ENCODE measurements at regions not wholly inside any gene's neighbourhood (a gene's known extent, or its start where the extent isn't known, plus 50 kb on each side); places are given as distances from the start of the nearest gene placed in this dataset.
"Not testable (repeated sequence)": the region's sequence is repeated elsewhere in the genome, so short reads cannot be mapped to it uniquely, and the experiment has no call there.

DNA sequence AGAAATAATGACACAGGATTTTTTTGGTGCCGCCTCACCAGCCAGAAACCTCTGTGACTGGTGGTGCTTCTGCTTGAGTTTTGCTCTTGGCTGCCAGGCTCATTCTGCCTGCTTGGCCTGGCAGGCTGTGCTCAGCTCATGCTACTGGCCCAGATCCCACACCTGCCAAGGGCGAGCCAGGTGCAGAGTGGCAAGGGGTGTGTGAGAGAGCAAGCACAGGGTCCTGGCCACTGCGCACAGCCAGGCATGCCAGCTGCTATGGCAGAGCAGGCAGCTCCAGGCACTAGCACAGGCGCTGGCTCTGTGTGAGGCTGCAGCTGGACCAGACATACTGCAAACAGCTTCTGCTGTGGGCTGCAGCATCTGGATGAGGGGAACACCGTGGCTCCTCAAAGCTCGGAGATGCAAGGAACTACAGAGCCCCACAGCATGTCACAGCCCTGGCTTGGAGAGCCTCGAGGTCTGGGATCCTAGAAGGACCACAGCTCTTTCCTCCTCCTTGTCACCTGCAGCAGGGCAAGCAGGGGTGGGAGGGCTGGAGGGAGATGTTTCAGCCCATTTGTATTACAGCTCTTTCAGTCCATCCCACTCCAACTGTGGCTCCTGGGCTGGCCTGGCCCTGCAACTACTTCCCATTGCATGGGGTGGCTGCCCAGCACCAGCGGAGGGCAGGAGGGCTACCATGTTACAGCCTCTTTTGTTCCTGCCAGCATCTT, 313.4 kb upstream of the SEMA3C start:
- H3K9ac ChIP-seq: no peak overlapping the region
- no peak overlapping the region for H3K4me2 ChIP-seq
- no peak overlapping the region for H3K27ac ChIP-seq
- no peaks in the 10 kb centered on the region for H3K79me2 ChIP-seq (ENCODE audit: insufficient read depth, low read depth)
- no peak overlapping the region for H3K4me3 ChIP-seq (IDR thresholded peaks at IDR 0.05; ENCODE audit: insufficient read depth, low read depth, low read length)
- H3K4me1 ChIP-seq (ENCODE audit: low read depth, poor library complexity, severe bottlenecking): no peaks in the 10 kb centered on the region
- no peak overlapping the region for H2AFZ ChIP-seq (ENCODE audit: low read depth)
- H4K20me1 ChIP-seq (ENCODE audit: insufficient read depth): no peaks in the 10 kb centered on the region
- TF ChIP-seq, protein P1, sequence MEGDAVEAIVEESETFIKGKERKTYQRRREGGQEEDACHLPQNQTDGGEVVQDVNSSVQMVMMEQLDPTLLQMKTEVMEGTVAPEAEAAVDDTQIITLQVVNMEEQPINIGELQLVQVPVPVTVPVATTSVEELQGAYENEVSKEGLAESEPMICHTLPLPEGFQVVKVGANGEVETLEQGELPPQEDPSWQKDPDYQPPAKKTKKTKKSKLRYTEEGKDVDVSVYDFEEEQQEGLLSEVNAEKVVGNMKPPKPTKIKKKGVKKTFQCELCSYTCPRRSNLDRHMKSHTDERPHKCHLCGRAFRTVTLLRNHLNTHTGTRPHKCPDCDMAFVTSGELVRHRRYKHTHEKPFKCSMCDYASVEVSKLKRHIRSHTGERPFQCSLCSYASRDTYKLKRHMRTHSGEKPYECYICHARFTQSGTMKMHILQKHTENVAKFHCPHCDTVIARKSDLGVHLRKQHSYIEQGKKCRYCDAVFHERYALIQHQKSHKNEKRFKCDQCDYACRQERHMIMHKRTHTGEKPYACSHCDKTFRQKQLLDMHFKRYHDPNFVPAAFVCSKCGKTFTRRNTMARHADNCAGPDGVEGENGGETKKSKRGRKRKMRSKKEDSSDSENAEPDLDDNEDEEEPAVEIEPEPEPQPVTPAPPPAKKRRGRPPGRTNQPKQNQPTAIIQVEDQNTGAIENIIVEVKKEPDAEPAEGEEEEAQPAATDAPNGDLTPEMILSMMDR (conservative IDR thresholded peaks at IDR 0.05; ENCODE audit: low read depth, low read length): no peak
- no peaks in the 10 kb centered on the region for H3K27me3 ChIP-seq (ENCODE audit: insufficient read depth, low read depth)
- H3K36me3 ChIP-seq (ENCODE audit: insufficient read depth): no peaks in the 10 kb centered on the region; the same call in 1 of the 2 replicates

DNA sequence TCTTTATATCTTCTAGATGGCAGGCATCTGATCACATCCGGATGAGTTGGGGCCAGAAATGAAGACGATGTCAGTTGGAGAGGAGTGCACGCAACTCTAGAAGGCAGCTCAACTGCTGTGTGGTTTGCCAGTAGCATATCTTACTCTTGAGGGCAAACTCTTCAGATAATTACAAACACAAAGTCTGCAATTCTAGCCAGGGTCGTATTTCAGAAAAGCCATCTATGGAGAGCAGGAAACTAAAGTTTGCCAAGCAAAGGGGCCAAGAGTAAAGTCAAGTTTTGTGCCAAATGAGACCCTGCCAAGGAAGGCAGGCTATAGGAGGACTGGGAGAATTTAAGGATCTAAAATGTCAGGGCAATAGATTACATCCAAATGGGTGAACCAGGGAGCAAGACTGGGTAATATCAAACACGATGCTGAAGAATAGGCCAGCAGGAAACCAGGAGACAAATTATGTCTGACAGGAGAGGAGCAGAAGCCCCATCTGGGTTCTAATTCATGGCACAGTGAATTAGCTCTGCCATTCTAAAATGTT, 312.5 kb upstream of the SEMA3C start:
- H3K4me2 ChIP-seq: no peak overlapping the region
- H3K79me2 ChIP-seq (ENCODE audit: insufficient read depth, low read depth): no peaks in the 10 kb centered on the region
- no peaks in the 10 kb centered on the region; the same call in 1 of the 2 replicates for H3K36me3 ChIP-seq (ENCODE audit: insufficient read depth)
- H4K20me1 ChIP-seq (ENCODE audit: insufficient read depth): no peaks in the 10 kb centered on the region
- no peak overlapping the region for H3K9ac ChIP-seq
- no peak overlapping the region for H3K27ac ChIP-seq
- no peak overlapping the region for H2AFZ ChIP-seq (ENCODE audit: low read depth)
- no peaks in the 10 kb centered on the region for H3K4me1 ChIP-seq (ENCODE audit: low read depth, poor library complexity, severe bottlenecking)
- no peaks in the 10 kb centered on the region for H3K27me3 ChIP-seq (ENCODE audit: insufficient read depth, low read depth)
- TF ChIP-seq, protein P1 (conservative IDR thresholded peaks at IDR 0.05; ENCODE audit: low read depth, low read length): no peak
- H3K4me3 ChIP-seq (IDR thresholded peaks at IDR 0.05; ENCODE audit: insufficient read depth, low read depth, low read length): no peak overlapping the region

DNA sequence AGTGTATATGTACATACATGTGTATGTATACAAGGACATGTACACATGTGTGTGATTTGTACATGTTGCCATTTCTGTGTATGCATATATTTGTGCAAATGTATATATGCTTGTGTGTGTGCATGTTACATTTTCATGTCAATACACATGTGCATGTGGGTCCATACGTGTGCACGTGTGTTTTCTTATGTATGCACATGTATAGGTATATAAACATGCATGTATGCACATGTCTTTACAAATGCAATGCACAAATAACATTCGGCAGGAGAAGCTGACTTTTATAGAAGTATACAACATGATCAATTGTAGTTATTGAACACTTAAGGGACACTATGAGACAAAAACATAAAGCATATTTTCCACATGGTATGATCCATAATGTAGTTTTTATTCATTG, 307.4 kb upstream of the SEMA3C start:
- Histone ChIP-seq H4K20me1 (ENCODE audit: insufficient read depth) (no peaks in the 10 kb centered on the region), H3K9ac (no peak overlapping the region), H3K36me3 (ENCODE audit: insufficient read depth) (no peaks in the 10 kb centered on the region), H3K4me1 (ENCODE audit: low read depth, poor library complexity, severe bottlenecking) (no peaks in the 10 kb centered on the region), H3K79me2 (ENCODE audit: insufficient read depth, low read depth) (no peaks in the 10 kb centered on the region), H2AFZ (ENCODE audit: low read depth) (no peak overlapping the region), H3K4me2 (no peak overlapping the region), H3K27ac (no peak overlapping the region), H3K4me3 (IDR thresholded peaks at IDR 0.05; ENCODE audit: insufficient read depth, low read depth, low read length) (no peak overlapping the region), H3K27me3 (ENCODE audit: insufficient read depth, low read depth) (no peaks in the 10 kb centered on the region)
- TF ChIP-seq, protein P1 (conservative IDR thresholded peaks at IDR 0.05; ENCODE audit: low read depth, low read length): no peak

DNA sequence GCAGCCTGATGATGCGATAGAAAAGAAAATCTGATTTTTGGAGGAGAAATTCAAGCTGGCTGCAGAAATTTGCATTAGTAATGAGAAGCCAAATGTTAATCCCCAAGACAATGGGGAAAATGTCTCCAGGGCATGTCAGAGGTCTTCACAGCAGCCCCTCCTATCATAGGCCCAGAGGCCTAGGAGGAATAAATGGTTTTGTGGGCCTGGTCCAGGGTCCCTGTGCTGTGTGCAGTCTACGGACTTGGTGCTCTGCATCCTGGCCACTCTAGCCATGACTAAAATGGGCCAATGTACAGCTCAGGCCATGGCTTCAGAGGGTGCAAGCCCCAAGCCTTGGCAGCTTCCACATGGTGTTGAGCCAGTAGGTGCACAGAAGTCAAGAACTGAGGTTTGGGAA, 303.8 kb upstream of the SEMA3C start:
- not testable (repeated sequence) for H3K4me2 ChIP-seq; H3K27me3 ChIP-seq (ENCODE audit: insufficient read depth, low read depth); H3K4me1 ChIP-seq (ENCODE audit: low read depth, poor library complexity, severe bottlenecking); H4K20me1 ChIP-seq (ENCODE audit: insufficient read depth); H3K27ac ChIP-seq; H3K79me2 ChIP-seq (ENCODE audit: insufficient read depth, low read depth); H3K9ac ChIP-seq; H2AFZ ChIP-seq (ENCODE audit: low read depth); H3K4me3 ChIP-seq (IDR thresholded peaks at IDR 0.05; ENCODE audit: insufficient read depth, low read depth, low read length); H3K36me3 ChIP-seq (ENCODE audit: insufficient read depth)

DNA sequence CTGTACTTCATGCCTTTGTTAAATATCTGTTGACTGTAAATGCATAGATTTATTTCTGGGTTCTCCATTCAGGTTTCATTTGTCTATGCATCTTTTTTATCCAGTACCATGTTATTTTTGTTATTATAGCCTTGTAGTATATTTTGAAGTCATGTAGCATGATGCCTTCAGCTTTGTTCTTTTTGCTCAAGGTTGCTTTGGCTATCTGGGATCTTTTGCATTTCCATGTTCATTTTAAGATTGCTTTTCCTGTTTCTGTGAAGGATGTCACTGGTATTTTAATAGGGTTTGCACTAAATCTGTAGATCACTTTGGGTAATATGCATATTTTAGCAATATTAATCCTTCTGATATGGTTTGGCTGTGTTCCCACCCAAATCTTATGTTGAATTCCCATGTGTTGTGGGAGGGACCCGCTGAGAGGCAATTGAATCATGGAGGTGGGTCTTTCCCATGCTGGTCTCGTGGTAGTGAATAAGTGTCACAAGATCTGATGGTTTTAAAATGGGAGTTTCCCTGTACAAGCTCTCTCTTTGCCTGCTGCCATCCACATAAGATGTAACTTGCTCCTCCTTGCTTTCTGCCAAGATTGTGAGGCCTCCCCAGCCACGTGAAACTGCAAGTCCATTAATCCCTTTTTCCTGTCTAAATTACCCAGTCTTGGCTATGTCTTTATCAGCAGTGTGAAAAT, 302.8 kb upstream of the SEMA3C start:
- TF ChIP-seq, protein P1 (conservative IDR thresholded peaks at IDR 0.05; ENCODE audit: low read depth, low read length): no peak
- no peak overlapping the region for H3K4me2 ChIP-seq
- H3K36me3 ChIP-seq (ENCODE audit: insufficient read depth): no peaks in the 10 kb centered on the region
- no peaks in the 10 kb centered on the region for H4K20me1 ChIP-seq (ENCODE audit: insufficient read depth)
- H3K4me1 ChIP-seq (ENCODE audit: low read depth, poor library complexity, severe bottlenecking): no peaks in the 10 kb centered on the region
- H3K27me3 ChIP-seq (ENCODE audit: insufficient read depth, low read depth): no peaks in the 10 kb centered on the region
- no peak overlapping the region for H2AFZ ChIP-seq (ENCODE audit: low read depth)
- H3K9ac ChIP-seq: no peak overlapping the region
- H3K79me2 ChIP-seq (ENCODE audit: insufficient read depth, low read depth): no peaks in the 10 kb centered on the region
- no peak overlapping the region for H3K27ac ChIP-seq
- no peak overlapping the region for H3K4me3 ChIP-seq (IDR thresholded peaks at IDR 0.05; ENCODE audit: insufficient read depth, low read depth, low read length)

Measured in KMS-11 (cell line).